Activated gamma-delta T cell treated with Interleukin-2 at 50 U/mL for 16 hours (primary cell): ENCODE measurements at regions not wholly inside any gene's neighbourhood (a gene's known extent, or its start where the extent isn't known, plus 50 kb on each side); places are given as distances from the start of the nearest gene placed in this dataset.
"Not testable (repeated sequence)": the region's sequence is repeated elsewhere in the genome, so short reads cannot be mapped to it uniquely, and the experiment has no call there.

Source experiments
- DNase-seq: peaks from one replicate; pipeline ENCODE4 v3.0.0-alpha.2; 2020

DNA sequence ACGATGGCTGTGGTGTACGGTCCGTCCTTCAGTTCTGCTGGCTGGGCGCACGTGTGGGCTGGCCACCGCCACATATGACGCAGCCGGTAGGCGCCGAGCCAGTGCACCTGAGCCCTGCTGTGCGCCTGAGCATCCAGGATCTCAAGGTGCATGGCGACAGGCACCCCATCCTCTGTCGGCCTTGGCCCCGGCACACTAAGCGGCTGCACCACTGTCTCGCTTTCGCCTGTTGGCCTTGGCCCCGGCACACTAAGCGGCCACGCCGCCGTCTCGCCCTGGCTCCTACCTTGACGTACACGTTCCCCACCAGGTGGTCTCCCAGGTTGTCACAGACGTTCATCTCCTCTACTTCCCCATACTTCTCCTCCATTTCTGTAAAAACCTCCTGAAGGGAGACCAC lies 4034.6 kb upstream of the TPTE start:
- not testable (repeated sequence) for DNase-seq

DNA sequence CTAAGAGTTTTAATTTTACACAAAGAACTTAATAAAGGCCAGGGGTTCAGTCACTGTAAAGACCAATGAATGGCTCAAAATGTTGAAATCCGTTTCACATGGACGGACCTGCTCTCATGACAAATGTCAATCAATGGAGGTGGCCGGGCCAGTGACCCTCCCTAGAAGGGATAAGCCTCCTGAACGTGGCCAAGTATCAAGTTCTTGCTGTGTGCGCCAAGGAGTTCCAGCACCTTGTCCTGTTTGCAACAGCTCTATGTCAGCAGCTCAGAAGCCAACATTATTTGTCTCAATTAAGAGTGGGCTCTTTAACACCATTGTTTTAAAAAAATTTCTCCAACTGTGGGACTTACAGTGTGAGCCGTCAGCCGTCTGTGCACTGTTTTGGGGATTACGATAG lies 4028.7 kb upstream of the TPTE start:
- DNase-seq, result not testable (repeated sequence)

DNA sequence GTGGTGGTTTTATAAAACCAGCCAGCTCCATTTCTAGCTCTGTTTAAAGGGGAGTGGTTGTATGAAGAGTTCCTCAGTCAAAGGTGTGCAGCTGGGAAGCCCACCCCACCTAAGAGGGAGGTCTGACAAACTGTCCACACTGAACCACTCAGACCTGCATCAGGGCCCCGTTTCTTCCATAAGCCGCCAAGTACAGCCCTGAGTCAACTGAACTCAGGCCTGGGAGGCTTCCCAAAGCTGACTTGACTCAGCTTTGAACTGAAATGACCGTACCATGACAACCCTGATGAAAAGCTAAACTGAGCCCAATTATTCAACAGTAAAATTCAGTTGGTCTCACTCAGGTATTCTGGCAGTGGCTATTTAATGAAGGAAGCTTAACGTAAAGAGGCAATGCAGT lies 4027.4 kb upstream of the TPTE start:
- DNase-seq, result not testable (repeated sequence)

DNA sequence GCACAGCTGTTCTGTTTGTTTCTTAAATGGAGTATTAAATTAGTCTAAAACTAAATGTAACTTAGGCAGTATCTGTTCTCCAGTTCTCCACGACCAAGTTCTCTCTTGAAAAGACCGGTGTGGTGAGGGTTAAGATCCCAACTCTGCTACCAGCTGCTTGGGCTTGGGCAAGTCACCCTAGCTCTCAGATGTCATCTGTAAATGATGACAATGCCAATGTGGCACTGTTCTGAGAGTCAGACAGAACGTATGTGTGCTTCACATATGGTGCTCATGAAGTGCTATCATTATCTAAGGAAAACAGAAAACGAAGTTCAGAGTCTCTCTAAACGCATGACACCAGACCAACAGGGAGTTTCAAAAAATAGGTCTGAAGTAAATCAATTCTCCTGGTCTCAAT lies 4025.0 kb upstream of the TPTE start:
- not testable (repeated sequence) for DNase-seq

DNA sequence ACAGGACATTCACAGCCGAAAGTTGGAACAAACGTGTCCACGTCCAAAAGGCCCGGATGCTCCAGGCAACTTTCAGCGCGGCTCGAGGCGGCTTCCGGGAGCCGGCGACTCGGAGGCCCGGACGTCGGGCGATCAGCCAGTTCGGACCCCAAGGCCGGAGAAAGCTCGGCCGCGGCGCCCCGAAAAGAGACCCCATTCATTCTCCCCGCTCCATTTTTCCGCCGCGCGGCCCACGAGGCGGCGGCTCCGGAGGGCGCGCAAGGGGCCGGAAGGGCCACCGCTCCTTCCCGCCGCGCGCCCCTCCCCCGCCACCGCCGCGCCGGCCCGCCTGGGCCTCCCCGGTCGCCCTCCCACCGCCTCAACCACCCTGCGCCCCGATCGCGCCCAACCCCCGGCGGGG lies 4022.7 kb upstream of the TPTE start:
- peak; percentile 22 for DNase-seq

DNA sequence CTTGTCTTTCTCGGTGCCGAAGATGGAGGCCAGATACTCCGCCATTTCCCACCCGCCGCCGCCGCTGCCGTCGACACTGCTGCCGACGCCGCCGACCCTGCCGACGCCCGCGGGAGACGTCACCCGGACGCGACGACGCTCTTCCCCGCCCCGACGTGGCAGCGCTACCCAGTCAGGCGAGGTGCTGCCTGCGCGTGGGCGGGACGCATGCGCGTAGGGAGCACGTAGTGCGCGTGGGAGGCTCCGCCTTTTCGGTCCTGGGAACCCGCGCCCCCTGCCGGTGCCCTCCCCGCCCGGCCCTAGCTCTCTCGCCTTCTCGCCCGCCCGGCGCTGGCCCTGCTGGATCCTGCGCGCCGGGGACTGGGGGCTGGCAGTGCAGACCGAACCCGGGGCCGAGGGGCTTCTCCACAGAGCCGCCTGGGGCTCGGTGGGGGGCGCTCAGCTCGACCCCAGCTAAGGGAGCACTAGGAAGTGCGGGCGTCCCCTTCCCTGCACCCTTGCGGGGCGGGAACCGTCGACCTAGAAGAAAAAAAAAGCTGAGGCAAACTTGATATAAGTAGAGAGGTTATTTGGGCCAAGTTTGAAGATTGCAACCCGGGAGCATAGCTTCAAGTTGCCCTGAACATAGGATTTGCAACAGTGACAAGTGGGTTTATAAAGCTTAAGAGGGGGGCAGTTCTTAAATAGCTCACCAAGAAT lies 4022.1 kb upstream of the TPTE start:
- peak; percentile 67 for DNase-seq

DNA sequence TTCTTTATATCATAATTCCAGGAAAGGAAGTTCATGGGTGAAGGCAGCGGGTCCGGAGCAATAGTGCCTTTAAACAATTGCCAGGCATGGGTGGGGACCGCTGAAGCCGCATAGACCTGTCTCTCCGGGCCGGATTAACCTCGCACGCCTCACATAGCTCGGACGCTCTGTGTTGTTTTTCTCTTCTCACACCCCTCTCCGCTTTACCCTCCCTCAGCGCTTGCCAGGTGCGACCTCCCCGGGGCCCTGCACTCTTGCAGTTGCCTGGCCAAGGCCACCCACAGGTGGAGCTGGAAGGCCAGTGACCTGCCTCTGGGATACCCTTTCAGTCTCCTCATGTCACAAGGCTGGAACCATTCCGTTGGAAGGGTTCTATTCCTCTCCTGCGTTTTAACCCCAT lies 4021.5 kb upstream of the TPTE start:
- DNase-seq, result not testable (repeated sequence)

DNA sequence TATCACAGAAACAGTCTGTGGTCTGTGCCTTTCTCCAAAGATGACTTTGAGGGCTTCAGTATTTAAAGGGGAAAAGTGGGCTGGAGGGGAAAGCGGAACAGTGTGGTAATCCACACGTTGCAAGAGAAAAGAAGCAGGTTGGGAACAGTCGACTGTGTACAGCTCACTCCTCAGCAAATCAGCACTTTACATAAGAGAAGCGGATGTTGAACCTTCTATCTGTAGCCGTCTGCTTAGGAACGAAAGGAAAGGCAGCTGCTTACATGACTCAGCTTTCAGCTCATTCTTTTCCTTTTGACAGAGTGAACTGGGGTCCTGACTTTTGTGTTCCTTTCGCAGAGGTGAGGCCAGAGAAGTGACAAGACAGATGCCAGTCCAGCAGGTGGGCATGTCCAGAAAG lies 4020.7 kb upstream of the TPTE start:
- not testable (repeated sequence) for DNase-seq

DNA sequence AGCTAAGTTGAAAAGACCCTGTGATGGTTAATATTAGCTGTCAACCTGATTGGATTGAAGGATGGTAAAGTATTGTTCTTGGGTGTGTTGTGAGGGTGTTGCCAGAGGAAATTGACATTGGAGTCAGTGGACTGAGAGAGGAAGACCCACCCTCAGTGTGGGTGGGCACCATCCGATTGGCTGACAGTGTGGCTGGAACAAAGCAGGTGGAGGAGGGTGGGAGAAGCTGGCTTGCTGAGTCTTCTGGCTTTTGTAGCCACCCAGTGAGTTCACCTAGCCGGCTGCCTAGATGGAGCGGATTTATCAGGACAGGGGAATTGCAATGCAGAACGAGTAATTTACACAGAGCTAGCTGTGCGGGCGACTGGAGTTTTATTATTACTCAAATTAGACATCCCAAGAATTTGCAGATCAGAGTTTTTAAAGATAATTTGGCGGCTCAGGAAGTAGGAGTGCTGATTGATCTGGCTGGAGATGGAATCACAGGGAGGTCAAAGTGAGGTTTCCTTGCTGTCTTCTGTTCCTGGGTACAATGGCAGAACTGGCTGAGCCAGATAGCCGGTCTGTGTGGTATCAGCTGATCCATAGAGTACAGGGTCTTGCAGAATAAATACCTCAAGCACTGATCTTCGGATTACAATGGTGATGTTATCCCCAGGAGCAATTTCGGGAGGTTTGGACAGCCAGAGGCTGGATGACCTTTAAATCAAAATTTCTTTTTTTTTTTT lies 4015.1 kb upstream of the TPTE start:
- not testable (repeated sequence) for DNase-seq

DNA sequence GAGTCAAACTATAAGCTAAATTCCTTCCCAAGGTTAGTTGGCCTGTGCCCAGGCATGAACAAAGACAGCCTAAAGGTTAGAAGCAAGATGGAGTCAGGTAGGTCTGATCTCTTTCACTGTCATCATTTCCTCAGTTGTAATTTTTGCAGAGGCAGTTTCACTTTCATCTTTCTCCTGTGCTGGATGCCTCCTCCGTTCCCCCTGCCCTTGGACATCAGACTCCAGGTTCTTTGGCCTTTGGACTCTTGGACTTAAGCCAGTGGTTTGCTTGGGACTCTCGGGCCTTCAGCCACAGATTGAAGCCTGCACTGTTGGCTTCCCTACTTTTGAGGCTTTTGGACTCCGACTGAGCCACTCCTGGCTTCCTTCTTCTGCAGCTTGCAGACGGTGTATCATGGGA lies 4013.8 kb upstream of the TPTE start:
- not testable (repeated sequence) for DNase-seq

DNA sequence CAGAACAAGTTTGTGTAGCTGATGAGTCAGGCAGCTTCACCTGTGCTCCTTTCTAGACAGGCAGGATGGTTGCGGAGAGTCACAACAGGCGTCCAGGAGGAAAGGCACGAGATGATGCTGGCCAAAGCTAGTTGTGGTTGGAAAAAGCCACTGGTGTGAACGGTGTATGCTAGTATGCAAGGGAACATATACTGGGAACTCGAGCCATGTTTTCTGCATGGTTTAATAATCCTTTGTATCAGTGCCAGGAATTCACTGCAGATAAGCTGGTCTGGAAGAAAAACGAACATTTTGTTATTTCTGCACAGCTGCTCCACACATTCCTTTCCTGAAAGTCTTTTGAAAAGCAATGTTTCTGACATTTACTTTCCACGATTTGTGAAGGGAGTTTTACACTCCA lies 3999.6 kb upstream of the TPTE start:
- not testable (repeated sequence) for DNase-seq

DNA sequence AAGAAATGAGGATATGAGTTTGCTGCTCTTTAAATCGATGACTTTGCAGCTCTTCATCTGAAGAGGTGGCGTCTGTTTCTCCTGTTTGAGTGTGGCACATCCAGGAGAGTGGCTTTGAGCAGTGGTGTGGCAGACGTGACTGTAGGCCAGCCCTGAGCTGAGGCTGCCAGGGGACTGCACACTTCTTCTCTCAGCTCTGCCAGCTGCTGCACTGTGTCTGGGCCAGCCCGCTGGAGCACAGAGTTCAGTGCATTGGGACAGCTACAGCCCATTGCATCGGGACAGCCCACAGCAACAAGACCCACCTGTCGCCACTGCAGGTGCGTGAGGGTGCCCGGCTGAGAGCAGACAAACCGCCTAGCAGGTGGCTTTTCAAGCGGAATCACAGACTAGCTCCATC lies 3995.2 kb upstream of the TPTE start:
- DNase-seq, result not testable (repeated sequence)

DNA sequence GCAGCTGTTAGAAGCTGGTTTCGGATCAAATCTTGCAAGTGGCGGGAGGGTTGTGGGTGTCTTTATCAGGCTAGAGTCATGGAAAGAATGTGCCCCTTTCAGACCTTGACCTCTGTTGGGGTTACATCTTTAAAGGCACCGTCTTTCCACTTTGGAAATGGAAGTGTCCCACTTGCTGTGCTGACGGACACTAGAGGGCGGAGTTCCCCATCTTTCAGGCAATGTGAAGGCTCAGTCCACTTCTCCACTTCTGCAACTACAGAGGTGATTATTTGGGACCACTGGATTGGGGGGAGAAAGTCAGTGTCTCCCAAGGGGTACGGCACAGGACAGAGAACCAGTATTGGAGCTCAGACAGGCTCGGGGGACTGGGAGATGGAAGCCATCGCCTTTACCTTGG lies 3990.7 kb upstream of the TPTE start:
- not testable (repeated sequence) for DNase-seq

DNA sequence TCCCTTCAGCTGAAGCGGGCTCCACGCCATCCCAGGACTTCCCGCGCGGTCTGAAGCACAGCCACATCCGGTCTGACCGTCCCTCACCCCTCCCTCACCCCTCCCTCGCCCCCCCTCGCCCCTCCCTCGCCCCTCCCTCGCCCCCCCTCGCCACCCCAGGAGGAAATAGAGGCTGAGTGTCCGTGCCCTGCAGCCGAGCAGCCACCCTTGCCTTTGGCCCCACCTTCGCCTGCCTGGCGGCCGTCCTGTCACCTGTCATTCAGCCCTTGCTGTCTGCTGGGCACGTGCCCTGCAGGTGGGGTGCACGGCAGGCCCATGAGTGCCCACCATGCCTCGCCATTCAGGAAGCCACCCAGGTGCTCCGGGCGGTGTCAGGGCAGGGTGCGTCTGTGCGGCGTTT lies 3988.1 kb upstream of the TPTE start:
- DNase-seq, result not testable (repeated sequence)

DNA sequence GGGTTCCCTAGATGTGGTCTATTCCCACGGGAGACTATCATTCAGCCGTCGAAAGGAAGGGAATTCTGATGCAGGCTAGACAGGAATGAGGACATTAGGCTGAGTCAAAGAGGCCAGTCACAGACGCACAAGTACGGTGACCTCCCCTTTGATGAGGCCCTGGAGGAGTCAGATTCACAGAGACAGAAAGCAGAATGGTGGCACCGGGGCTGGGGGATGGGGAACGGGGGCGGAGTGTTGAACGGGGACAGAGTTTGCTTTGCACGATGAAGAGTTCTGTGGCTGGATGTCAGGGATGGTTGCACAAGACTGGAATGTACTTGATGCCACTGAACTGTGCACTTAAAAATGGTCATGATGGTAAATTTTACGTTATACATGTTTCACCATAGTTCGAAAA lies 3983.1 kb upstream of the TPTE start:
- DNase-seq, result not testable (repeated sequence)

DNA sequence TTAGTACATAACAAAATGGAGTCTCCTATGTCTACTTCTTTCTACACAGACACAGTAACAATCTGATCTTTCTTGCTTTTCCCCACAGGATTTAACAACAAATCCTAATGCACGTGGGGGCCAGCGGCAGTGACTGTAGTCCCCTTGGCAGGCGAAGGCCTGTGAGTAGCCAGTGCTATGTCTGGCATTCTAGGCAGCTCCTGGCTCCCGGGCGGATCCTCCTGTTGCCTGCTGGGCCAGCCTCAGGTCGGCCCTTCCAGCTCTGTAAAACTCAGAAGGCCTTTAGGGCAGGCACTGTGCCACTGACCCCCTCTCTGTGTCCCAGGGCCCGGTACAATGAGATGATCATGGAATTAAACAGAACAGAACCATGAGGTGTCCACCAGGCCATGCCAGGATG lies 3981.7 kb upstream of the TPTE start:
- DNase-seq, result not testable (repeated sequence)

DNA sequence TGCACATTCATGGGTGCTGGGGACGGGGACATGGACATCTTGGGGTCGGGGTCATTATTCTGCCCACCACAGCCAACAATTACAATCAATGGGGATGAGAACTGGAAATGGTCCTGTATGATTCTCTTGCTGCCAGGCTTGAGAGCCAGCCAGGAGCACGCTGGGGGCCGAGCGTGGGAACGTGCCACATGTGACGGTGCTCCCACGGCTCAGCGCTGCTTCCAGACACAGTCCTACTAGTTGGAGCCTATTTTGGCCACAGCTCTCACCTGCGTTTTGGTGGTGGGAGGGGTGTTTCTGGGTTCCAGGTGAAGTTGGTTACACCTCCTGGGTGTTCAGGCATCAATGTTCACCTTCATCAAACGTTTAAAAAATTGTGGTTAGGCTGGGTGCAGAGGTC lies 3980.3 kb upstream of the TPTE start:
- not testable (repeated sequence) for DNase-seq

DNA sequence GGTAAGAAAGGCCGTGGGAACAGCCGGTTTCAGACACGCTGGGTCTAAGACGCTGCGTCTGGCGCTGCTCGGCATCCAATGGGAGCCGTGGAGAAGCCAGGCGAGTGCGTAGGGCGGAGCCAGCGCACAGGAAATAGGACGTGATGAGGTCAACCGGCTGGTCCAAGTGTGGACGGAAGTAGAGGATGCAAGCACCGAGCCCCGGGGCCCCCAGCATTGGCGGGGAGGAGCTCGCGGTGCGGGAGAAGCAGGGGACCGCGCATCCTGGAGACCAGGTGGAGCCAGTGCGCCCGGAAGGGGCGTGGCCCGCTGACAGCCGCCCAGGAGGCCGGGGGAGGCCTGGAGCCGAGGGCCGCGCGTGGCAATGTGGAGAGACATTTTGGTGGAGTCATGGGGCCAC lies 3976.1 kb upstream of the TPTE start:
- not testable (repeated sequence) for DNase-seq

DNA sequence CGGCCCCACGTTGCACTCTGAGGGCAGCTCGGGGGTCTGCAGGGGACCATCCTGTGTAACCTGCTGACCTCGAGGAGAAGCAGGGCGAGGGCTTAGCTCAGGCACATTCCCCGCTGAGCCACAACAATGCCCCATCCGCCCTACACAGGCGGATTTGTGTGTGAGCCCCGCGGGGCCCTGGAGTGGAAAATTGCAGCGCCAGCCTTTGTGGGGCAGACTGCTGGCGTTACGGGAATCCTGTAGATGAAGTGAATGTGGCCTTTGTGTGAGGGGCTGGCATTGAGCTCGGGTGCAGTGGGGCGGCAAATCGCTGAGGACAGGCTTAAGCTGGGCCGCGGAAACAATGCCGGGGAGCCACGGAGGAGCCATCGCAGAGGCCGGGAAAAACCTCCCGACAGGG lies 3970.3 kb upstream of the TPTE start:
- not testable (repeated sequence) for DNase-seq

DNA sequence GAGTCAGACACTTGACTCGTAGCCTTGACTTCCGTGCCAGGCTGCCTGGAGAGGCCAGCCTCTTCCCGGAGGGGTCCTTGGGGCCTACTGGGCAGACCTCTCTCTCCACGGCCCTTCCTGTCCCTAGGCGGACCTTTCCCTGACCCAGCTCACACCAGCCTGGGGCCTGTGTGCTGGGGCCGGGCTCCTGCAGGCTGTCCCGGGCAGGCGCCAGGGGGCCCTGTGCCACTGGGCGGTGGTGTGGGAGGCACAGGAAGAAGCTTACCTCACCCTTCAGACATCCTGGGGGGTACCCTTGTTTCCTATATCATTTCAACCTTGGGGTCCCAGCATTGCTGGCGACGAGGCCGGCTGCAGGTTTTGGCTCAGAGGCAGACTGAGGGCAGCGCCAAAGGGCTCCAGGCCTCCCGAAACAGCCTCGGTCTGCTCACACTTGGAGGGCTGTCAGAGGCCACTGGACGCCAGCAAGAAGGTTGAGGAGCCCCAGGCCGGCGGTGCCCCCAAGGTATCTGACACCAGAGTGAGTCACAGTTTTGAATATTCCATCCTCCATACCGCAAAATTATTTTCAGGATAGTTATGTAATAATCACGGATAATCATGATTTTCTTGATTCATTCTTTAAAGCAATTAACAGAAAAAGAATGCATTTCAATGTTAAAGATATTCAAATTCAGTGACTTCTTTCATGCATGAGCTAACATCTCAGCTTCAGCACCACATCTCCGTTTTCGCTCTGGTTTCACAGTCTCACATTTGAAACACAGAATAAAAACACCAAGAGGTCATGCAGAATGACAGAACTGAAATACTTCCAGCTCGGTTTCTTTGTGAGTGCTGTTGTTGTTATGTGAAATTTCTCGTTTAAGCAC lies 3967.6 kb upstream of the TPTE start:
- DNase-seq, result not testable (repeated sequence)

DNA sequence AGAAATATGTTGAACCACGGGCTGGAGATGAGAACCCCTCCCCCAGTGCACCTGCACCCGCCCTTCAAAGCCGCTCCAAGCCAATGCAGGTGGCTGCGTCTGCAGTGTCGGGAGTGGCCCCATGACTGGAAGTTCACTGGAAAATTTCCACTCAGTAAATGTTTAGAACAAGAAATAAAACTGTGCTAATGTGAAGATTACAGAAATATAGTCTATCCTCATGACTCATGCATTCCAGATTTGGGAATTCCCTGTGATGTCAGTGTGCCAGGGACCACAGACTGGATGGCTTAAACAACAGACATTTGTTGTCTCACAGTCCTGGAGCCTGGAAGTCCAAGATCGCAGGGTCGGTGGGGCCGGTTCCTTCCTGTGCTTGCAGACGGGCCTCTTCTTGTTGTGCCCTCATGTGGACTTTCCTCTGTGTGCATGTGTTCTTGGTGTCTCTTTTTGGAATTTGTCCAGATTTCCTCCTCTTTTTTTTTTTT lies 3967.0 kb upstream of the TPTE start:
- DNase-seq, result not testable (repeated sequence)

DNA sequence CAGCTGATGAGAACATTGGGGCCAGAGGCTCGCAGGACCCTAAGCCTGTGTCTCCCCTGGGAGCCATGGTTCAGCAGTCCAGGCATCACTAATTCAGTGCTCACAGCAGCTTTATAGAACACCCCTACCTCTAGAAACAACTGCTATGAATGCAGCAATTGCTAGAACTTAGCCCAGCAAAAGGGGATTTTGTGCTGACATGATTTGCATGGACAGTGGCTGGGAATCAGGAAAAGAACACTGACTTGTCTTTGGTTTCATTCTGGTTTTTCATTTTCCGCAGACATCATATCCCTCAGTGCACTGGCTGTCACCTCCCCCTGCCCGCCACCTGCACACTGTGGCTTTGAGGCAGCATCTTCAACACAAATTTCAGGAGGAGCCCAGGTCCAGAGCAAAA lies 3964.9 kb upstream of the TPTE start:
- DNase-seq, result not testable (repeated sequence)

DNA sequence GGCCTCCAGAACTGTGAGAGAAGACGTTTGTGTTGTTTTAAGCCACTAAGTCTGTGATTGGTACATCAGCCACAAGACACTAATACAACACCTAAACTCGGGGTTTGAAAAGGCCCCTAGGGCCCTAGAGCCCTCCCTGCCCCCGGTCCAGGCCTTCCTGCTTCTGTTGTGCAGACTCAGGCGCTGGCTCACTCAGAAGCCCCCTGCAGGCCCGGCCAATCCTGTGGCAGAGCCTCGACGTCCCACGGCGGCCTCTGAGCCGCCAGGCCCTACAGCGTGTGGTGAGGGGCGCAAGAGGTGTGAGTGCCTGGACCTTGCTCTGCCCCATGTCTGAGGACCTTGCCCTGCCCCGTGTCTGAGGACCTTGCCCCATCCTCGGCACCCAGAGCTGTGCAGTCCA lies 3964.0 kb upstream of the TPTE start:
- not testable (repeated sequence) for DNase-seq
